GM12864 (cell line): ENCODE measurements at regions not wholly inside any gene's neighbourhood (a gene's known extent, or its start where the extent isn't known, plus 50 kb on each side); places are given as distances from the start of the nearest gene placed in this dataset.

Experiments used
- DNase-seq: peaks from one replicate; pipeline ENCODE4 v3.0.0-alpha.2; 2011; ENCODE audit warnings: low read depth
- H3K4me3 ChIP-seq: 2 replicates; pipeline ENCODE4 v1.5.1; 2011; ENCODE audit warnings: mild to moderate bottlenecking, low read depth, low read length, control low read depth
- CTCF ChIP-seq: IDR thresholded peaks from 2 replicates; pipeline ENCODE4 v1.5.1; 2011; ENCODE audit warnings: low read depth, mild to moderate bottlenecking, moderate library complexity, low read length, control low read depth, inconsistent platforms; ENCODE audit errors: missing control alignments

- no peak overlapping the region for H3K4me3 ChIP-seq
- DNase-seq, result no peak
- no peak for TF ChIP-seq CTCF
Observed at GRCh38 chr6:132961122-132961521, 146.8 kb downstream of the RPS12 start.

- no peak for TF ChIP-seq CTCF
- no peak for DNase-seq
- no peak overlapping the region for H3K4me3 ChIP-seq
Observed at GRCh38 chr6:132961610-132962009, 147.2 kb downstream of the RPS12 start.

- TF ChIP-seq CTCF, result peak; percentile 77
- peak; percentile 27 for DNase-seq
- H3K4me3 ChIP-seq, result no peak overlapping the region
Observed at GRCh38 chr6:132962936-132963868, 148.8 kb downstream of the RPS12 start.

GRCh38 chr6:132964101-132964867 is 149.9 kb downstream of the RPS12 start:
- no peak for DNase-seq
- no peak for TF ChIP-seq CTCF
- H3K4me3 ChIP-seq, result no peak overlapping the region

GRCh38 chr6:132964868-132965382 is 150.6 kb downstream of the RPS12 start:
- TF ChIP-seq CTCF, result no peak
- H3K4me3 ChIP-seq, result no peak overlapping the region
- no peak for DNase-seq

GRCh38 chr6:132967871-132968270 is 153.5 kb downstream of the RPS12 start:
- DNase-seq, result no peak
- no peak for TF ChIP-seq CTCF
- no peak overlapping the region for H3K4me3 ChIP-seq
